CD4-positive, alpha-beta T cell treated with Interleukin-15 for 4 hours (primary cell): ENCODE measurements at regions not wholly inside any gene's neighbourhood (a gene's known extent, or its start where the extent isn't known, plus 50 kb on each side); places are given as distances from the start of the nearest gene placed in this dataset.

Source experiments
- DNase-seq: peaks from one replicate; pipeline ENCODE4 v3.0.0-alpha.2; 2020; ENCODE audit warnings: low spot score

- no peak for DNase-seq
These were observed 135.2 kb upstream of the ACVR2A start for GRCh38 chr2:147709655-147710054.

DNA sequence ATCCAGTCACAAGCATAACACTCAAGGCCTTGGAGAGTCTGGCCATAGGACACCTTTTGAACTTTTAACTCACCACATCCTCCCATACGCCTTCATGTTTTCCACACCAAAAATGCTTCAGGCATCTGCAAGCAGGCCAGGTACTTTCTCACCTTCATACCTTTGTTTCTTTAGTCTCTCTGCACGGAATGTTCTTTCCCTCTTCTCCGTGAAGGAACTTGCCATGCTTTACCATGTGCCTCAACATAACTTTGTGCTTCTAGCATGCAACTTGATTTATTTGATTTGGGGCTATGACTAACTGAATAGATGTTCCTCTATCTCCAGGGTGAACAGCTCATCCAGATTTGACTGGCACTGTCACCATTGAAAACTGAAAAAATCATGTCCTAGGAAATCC is 141.7 kb upstream of the ACVR2A start:
- DNase-seq = no peak

DNA sequence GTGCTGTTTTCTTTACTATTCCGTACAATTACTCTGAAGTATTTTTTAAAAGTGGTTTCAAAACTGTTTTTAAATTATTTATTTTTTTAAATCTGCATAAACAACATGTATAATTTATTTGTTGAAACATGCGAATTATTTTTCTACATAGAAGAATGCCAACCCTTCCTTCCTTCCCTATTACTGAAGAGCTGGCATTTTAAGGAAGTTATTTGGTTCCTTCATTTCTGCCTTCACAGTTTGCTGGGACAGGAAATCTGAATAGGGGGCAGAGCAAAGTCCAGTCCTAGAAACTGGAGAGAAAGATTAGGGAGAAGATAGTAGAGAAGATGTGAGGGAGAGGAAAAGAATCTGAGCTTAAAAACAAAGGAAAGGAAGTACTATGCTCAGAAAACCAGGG is 146.7 kb upstream of the ACVR2A start:
- no peak for DNase-seq

DNA sequence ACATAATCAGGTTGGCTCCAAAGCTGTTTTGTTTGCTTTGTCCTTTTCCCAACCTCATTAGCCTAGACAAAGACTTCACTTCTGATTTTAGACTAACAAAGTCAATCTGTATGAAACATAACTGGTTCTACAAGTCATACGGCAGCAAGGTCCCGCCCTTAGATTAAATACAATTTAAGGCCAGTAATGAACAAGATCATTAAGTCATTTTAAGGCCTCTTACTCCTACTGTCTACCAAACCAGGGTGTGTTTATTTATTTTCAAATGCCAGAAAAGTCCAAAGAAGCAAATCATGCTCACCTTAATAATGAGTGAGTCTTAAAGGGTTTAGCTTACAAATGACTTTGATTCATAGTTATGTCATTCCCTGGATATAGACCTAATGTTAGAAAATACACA is 148.4 kb upstream of the ACVR2A start:
- DNase-seq = no peak

DNA sequence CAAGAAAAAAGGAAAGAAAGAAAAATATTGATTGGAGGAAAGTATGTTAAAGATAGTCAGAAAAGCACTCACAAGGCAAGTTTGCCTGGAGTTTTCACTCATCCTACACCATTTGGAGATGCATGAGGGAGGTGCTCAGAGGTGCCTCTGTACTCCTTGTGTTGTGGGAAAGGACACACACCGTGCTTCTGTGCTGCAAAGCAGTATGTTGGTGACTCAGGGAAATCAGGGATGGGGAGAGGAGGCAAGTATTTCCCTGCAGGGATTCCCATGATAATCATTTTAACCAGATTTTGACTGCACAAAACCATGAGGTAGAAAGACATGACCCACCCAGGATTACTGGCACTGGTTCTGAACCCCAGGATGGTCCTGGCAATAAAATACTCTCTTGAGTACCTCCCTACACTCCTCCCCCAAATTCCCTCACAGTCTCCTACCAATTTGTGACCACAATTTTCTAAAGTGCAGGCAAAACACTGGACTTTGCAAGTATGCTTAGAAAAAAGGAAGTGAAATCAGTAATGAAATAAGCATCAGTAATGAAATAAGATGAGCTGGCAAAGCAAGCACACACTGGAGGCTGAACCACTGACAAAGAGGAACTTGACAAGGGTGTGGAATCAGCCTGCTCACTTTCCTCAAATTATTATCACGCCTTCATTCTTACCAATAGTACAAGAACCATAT is 155.5 kb upstream of the ACVR2A start:
- DNase-seq = no peak

GRCh38 chr2:147688242-147688641 is 156.6 kb upstream of the ACVR2A start:
- DNase-seq = no peak

DNA sequence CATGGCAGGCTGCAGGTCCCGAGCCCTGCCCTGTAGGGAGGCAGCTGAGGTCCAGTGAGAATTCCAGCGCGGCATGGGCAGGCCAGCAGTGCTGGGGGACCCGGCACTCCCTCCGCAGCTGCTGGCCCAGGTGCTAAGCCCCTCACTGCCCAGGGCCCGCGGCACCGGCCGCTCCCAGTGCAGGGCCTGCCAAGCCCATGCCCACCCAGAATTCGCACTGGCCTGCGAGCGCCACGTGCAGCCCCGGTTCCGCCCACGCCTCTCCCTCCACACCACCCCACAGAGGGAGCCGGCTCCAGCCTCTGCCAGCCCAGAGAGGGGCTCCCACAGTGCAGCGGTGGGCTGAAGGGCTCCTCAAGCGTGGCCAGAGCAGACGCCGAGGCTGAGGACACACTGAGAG is 158.5 kb upstream of the ACVR2A start:
- no peak for DNase-seq

GRCh38 chr2:147684903-147685302 is 159.9 kb upstream of the ACVR2A start:
- no peak for DNase-seq

- no peak for DNase-seq
These were observed 161.4 kb upstream of the ACVR2A start for GRCh38 chr2:147683380-147683779.

- DNase-seq = no peak
These were observed 163.7 kb upstream of the ACVR2A start for GRCh38 chr2:147681093-147681492.

DNA sequence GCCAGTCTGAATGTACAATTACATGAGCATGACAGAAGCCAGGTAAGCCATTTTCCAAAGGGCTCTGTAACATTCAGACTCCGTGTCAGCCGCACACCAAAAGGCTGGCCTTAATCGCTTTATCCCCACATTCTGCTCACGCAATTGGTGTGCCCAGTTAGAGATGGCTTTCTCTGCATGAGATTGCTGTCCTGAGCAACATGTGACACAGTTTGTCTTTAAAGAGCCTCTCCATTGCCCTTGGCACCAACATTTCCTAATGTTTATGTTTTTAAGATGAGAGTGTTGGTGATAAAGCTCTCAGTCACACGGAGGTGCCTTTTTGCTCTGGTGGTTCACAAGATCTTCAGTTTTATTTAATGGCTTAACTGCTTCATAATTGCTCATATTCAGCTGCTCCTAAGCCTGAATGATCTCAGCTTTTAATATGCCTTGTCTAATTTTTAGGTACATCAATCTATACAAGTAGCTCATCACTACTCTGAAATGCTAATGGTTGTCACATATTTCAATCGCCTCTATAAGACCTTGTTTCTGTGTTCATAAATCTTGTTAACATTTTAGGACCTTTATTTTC is 164.8 kb upstream of the ACVR2A start:
- no peak for DNase-seq

- no peak for DNase-seq
These were observed 165.5 kb upstream of the ACVR2A start for GRCh38 chr2:147679191-147679954.

DNA sequence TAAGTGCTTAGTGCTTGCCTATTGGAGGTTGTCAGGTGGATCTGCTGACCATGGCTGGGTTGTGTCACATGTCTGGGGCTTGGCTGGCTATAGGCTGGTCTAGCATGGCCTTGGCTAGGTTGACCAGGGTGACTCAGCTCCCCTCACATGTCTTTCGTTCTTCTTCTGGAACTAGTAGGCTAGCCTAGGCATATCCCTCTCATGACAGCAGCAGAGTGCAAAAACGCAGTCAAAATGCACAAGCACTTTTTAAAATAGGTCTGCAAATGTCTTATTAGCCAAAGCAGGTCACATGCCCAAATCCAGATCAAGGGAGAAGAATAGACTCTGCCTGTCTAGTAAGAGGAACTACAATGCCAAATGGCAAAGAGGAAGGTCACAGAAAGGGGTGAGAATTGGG is 179.7 kb upstream of the ACVR2A start:
- DNase-seq = no peak

DNA sequence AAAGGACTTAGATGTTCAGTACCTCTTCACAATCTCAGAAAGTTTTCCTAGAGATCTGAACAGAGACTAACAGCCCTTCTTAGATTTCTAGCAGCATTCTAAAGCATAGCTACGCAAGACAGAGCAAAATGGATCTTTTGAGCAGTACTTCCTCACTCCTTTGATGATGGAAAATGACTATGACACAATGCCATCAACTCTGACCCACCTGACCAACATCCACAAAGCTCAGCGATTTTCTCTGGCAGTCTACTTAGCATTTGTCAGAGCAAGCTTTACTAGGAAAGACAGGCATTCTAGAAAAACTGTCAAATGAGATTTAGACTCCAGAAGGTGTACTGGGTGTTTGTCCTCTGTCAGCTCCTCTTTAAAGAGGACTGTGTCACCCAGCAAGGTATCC is 180.9 kb upstream of the ACVR2A start:
- peak; percentile 45 for DNase-seq

DNA sequence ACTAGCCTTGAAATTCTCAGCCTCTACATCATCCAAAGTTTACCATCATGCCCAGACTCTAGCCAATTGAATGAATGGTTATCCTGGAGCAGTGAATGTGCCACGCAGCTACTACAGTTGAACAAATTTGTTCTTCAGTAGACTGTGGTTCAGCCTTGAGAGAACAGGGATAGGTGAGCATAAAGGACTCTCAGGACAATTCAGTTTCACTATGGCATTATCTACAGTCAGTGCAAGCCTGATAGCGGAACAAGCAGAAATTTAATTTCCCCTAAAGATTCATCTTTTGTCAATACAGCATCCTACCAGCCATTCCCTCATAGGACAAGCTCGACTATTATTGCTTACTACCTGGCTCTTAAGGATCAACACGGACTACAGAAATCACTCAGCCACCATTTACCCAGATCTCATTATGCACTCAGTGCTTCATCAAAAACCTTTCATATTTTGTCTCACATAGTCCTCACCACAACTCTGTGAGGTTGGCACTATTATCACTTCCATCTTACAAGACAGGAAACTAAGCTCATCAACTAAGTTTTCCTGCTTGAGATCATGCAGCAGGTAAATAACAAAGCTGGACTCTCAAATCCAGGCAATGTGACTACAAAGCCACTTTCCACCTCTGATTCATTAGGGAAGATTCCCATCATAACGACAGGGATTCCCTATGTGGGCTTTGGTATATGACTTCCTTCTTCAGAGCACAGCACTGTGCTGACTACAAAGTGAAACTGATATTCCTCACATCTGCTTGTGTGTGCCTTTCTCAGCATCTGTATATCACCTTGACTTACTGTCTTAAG is 181.5 kb upstream of the ACVR2A start:
- peak; percentile 34 for DNase-seq

- no peak for DNase-seq
These were observed 182.6 kb upstream of the ACVR2A start for GRCh38 chr2:147662221-147662620.

DNA sequence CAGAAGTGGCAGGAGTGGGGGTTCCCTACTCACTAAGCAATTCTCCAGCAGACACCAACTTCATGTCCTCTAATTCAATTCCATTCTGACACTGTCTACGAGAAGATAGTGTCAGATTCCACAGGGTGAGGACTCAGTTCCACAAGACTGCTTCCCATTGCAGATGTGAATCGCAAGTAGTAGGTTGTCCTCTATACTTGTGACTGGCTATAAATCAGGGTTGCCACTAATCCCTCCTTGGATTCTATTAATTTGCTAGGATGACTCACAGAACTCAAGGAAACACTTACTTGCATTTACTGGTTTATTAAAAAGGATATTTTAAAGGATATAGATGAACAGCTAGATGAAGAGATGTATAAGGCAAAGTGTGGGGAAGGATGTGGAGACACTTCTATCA is 184.1 kb upstream of the ACVR2A start:
- no peak for DNase-seq

GRCh38 chr2:147659051-147659450 is 185.8 kb upstream of the ACVR2A start:
- no peak for DNase-seq

DNA sequence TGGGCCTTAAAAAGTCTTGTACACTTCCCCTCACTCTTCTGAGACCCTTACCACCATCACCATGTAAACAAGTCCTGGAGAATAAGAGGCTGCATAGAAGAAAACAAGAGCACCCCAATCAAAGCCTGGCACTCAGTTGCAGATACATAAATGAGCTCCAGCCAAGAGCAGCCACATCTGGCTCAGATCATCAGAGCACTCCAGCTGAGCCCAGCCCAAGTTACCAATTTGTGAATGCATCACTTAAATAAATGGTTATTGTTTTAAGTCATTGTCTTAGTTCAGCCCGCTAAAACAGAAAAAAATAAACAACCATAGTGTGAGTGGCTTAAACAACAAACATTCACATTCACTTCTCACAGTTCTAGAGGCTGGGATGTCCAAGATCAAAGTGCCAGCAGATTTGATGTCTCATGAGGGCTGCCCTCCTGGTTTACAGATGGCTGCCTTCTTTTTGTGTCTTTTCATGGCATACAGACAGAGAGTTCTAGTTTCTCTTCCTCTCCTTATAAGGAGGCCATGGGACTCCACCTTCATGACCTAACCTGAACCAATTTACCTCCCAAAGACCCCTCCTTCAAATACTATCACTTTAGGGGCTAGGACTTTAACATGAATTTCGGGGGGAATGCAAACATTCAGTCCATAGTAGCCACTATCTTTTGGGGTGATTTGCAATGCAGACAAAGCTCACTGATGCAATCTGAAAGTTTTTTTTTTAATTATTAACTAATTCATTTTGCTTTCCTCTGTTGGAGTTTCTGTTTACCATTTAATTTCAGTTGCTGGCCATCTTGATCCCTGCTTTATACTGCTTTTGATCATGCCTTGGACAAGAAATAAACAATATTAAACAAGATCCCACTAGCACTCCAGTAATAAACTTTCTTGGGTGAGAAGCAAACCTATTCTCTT is 187.5 kb upstream of the ACVR2A start:
- DNase-seq = no peak

DNA sequence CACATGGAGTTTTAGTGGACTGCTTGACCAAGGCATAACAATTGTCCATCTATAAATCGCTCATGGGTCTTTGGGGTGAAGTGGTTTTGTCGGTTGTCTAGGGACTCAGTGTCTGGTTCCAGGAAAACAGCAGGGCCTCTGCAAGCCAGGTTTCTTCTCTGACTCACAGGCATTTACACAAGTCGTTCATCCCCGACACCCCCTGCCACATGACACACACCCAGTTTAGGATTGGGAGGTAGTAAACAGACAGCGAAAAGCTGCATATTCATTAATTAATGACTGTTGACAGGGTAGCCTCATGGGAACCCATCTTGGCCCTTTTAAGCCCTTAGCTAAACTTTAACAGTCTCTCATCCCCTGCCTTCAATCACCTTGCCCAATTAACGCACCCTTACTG is 194.8 kb upstream of the ACVR2A start:
- DNase-seq = no peak

DNA sequence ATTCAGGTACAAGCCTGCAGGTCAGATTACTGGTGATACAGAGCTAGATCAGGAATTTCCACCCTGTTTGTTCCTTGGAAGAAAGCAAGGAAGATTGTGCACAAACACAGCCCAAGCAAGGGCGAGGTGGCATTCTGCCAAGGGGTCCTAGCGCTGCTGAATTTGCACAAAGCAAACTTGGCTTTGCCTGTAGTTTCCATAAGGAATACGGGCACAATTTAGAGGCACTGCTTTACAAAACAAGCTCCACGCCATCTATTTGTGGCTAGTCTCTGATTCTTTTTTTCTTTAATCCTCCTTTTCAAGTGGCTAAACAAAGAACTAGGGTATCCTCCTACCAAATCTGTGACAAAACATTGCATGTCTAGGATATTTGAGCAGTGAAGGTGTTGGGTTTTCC is 195.5 kb upstream of the ACVR2A start:
- DNase-seq = no peak

GRCh38 chr2:147648471-147648870 is 196.4 kb upstream of the ACVR2A start:
- no peak for DNase-seq
